CD4-positive, alpha-beta memory T cell (primary cell): ENCODE measurements at regions not wholly inside any gene's neighbourhood (a gene's known extent, or its start where the extent isn't known, plus 50 kb on each side); places are given as distances from the start of the nearest gene placed in this dataset.

Source experiments
- CTCF ChIA-PET: fragments of 350-600 bp; sonication (Branson Sonifier 250); formaldehyde crosslinking; loops from one replicate; lab custom pipeline; 2021; ENCODE audit warnings: inconsistent platforms; ENCODE audit not compliant: partially characterized antibody; lab: Charles Lee
- POLR2A ChIA-PET: fragments of 350-600 bp; sonication (Branson Sonifier 250); formaldehyde crosslinking; loops from one replicate; lab custom pipeline; 2021; ENCODE audit not compliant: partially characterized antibody; lab: Charles Lee
- DNase-seq, 5 donors: peaks; one replicate each; pipeline versions ENCODE4 v3.0.0 to v3.0.0-alpha.2; 2020 to 2022; ENCODE audit warnings: mixed read lengths in 1 of 5
- H3K27ac ChIP-seq: one replicate; pipeline ENCODE4 v1.7.0; 2013; ENCODE audit warnings: low read depth, low read length
- H3K27me3 ChIP-seq: 2 replicates; pipeline ENCODE4 v1.7.0; 2013; ENCODE audit warnings: mild to moderate bottlenecking, low read length, moderate library complexity; ENCODE audit not compliant: insufficient read depth
- H3K36me3 ChIP-seq: 2 replicates; pipeline ENCODE4 v1.7.0; 2013; ENCODE audit warnings: mild to moderate bottlenecking, low read length, moderate library complexity; ENCODE audit not compliant: insufficient read depth
- H3K4me1 ChIP-seq: 2 replicates; pipeline ENCODE4 v1.7.0; 2013; ENCODE audit warnings: mild to moderate bottlenecking, low read length, moderate library complexity; ENCODE audit not compliant: insufficient read depth
- H3K4me3 ChIP-seq, 2 donors: one replicate each; pipeline ENCODE4 v1.7.0; 2013; ENCODE audit warnings: low read length in 2 of 2, mild to moderate bottlenecking in 1 of 2
- H3K9me3 ChIP-seq, 2 donors: one replicate each; pipeline ENCODE4 v1.7.0; 2013; ENCODE audit warnings: low read length in 2 of 2, control low read depth in 1 of 2; ENCODE audit not compliant: control insufficient read depth in 1 of 2
- H3K27ac Mint-ChIP-seq, 7 donors: one replicate each; pipeline ENCODE4 v1.8.0; 2020 to 2021; ENCODE audit warnings: mixed read lengths in 7 of 7, mild to moderate bottlenecking in 6 of 7, inconsistent platforms in 3 of 7, moderate library complexity in 3 of 7
- H3K27me3 Mint-ChIP-seq, 2 donors: one replicate each; pipeline ENCODE4 v1.8.0; 2020 to 2021; ENCODE audit warnings: mixed read lengths in 2 of 2
- H3K36me3 Mint-ChIP-seq, 2 donors: one replicate each; pipeline ENCODE4 v1.8.0; 2020 to 2021; ENCODE audit warnings: mixed read lengths in 2 of 2, inconsistent platforms in 1 of 2, mild to moderate bottlenecking in 1 of 2
- H3K4me1 Mint-ChIP-seq, 4 donors: one replicate each; pipeline ENCODE4 v1.8.0; 2020 to 2021; ENCODE audit warnings: mixed read lengths in 4 of 4, mild to moderate bottlenecking in 1 of 4
- H3K4me3 Mint-ChIP-seq, 8 donors: one replicate each; pipeline ENCODE4 v1.8.0; 2020 to 2021; ENCODE audit warnings: mixed read lengths in 8 of 8, mild to moderate bottlenecking in 7 of 8, moderate library complexity in 6 of 8, inconsistent platforms in 3 of 8
- H3K9me3 Mint-ChIP-seq, 8 donors: one replicate each; pipeline ENCODE4 v1.8.0; 2020 to 2021; ENCODE audit warnings: mixed read lengths in 8 of 8, mild to moderate bottlenecking in 5 of 8, inconsistent platforms in 3 of 8, moderate library complexity in 1 of 8
- intact Hi-C: fragments of 100-400 bp; cut with micrococcal nuclease; formaldehyde crosslinking; loops from one replicate; pipeline ENCODE4 v1.15.1; 2023

- no peaks in the 10 kb centered on the region for H3K27me3 Mint-ChIP-seq
- Histone ChIP-seq H3K4me3 (no peak overlapping the region), H3K4me1 (no peaks in the 10 kb centered on the region), H3K27ac (no peak overlapping the region), H3K36me3 (no peaks in the 10 kb centered on the region), H3K27me3 (no peaks in the 10 kb centered on the region), H3K9me3 (no peaks in the 10 kb centered on the region)
- peaks cover 0 to 3% (median 0%) of the 10 kb centered on the region in 4 donors for H3K4me1 Mint-ChIP-seq
- intact Hi-C loops, result no loop called here
- H3K4me3 Mint-ChIP-seq, result no peak overlapping the region
- POLR2A ChIA-PET, result interaction anchor here (0.6 kb wide), 1 partner anchor 32 kb away, joined by 3 read pairs; no protein-coding TSS in a partner anchor
- peaks cover 0 to 2% (median 0%) of the 10 kb centered on the region in 8 donors for H3K9me3 Mint-ChIP-seq
- no peak overlapping the region for H3K27ac Mint-ChIP-seq
- H3K36me3 Mint-ChIP-seq, result no peaks in the 10 kb centered on the region
- no peak for DNase-seq
- CTCF ChIA-PET, result interaction anchor here (0.6 kb wide), 1 partner anchor 209 kb away, joined by 3 read pairs; no protein-coding TSS in a partner anchor
Observed at GRCh38 chr6:134481966-134482365, 164.1 kb upstream of the SGK1 start.

- H3K9me3 Mint-ChIP-seq, result no peaks in the 10 kb centered on the region
- Histone ChIP-seq H3K4me1 (no peaks in the 10 kb centered on the region), H3K9me3 (no peaks in the 10 kb centered on the region), H3K36me3 (no peaks in the 10 kb centered on the region), H3K27ac (no peak overlapping the region), H3K4me3 (no peak overlapping the region), H3K27me3 (no peaks in the 10 kb centered on the region)
- H3K4me3 Mint-ChIP-seq, result no peak overlapping the region
- H3K27me3 Mint-ChIP-seq, result no peaks in the 10 kb centered on the region
- intact Hi-C loops, result no loop called here
- no peak overlapping the region for H3K27ac Mint-ChIP-seq
- ChIA-PET CTCF (no interaction called here), POLR2A (no interaction called here)
- H3K36me3 Mint-ChIP-seq, result no peaks in the 10 kb centered on the region
- DNase-seq, result no peak
- peaks cover 0 to 3% (median 0%) of the 10 kb centered on the region in 4 donors for H3K4me1 Mint-ChIP-seq
Observed at GRCh38 chr6:134480593-134480992, 162.7 kb upstream of the SGK1 start.

GRCh38 chr6:134478764-134479399 is 161.0 kb upstream of the SGK1 start:
- Mint-ChIP-seq H3K36me3 (no peaks in the 10 kb centered on the region), H3K27ac (no peak overlapping the region), H3K4me3 (no peak overlapping the region), H3K9me3 (no peaks in the 10 kb centered on the region), H3K4me1 (peaks cover 0 to 3% (median 0%) of the 10 kb centered on the region in 4 donors), H3K27me3 (no peaks in the 10 kb centered on the region)
- Histone ChIP-seq H3K9me3 (no peaks in the 10 kb centered on the region), H3K4me3 (no peak overlapping the region), H3K36me3 (no peaks in the 10 kb centered on the region), H3K27me3 (no peaks in the 10 kb centered on the region), H3K4me1 (no peaks in the 10 kb centered on the region), H3K27ac (no peak overlapping the region)
- DNase-seq, result no peak
- POLR2A ChIA-PET, result no interaction called here
- CTCF ChIA-PET, result no interaction called here
- intact Hi-C loops, result no loop called here

GRCh38 chr6:134477991-134478635 is 160.2 kb upstream of the SGK1 start:
- H3K9me3 Mint-ChIP-seq, result no peaks in the 10 kb centered on the region

GRCh38 chr6:134474955-134475354 is 157.0 kb upstream of the SGK1 start:
- Histone ChIP-seq H3K4me3 (no peak overlapping the region), H3K36me3 (no peaks in the 10 kb centered on the region), H3K27ac (no peak overlapping the region), H3K9me3 (no peaks in the 10 kb centered on the region), H3K4me1 (no peaks in the 10 kb centered on the region), H3K27me3 (no peaks in the 10 kb centered on the region)
- DNase-seq, result no peak
- H3K36me3 Mint-ChIP-seq, result no peaks in the 10 kb centered on the region
- CTCF ChIA-PET, result interaction anchor here (1.0 kb wide), 1 partner anchor 12 kb away, joined by 4 read pairs; no protein-coding TSS in a partner anchor
- H3K4me1 Mint-ChIP-seq, result no peaks in the 10 kb centered on the region
- POLR2A ChIA-PET, result interaction anchor here (0.6 kb wide), 1 partner anchor 14 kb away, joined by 3 read pairs; no protein-coding TSS in a partner anchor
- intact Hi-C loops, result no loop called here
- no peak overlapping the region for H3K4me3 Mint-ChIP-seq
- no peak overlapping the region for H3K27ac Mint-ChIP-seq
- peaks cover 0 to 2% (median 0%) of the 10 kb centered on the region in 8 donors for H3K9me3 Mint-ChIP-seq
- no peaks in the 10 kb centered on the region for H3K27me3 Mint-ChIP-seq

More at GRCh38 chr6:134477991-134478635, 160.2 kb upstream of the SGK1 start:
- Mint-ChIP-seq H3K27ac (no peak overlapping the region), H3K4me3 (no peak overlapping the region), H3K36me3 (no peaks in the 10 kb centered on the region), H3K27me3 (no peaks in the 10 kb centered on the region), H3K4me1 (peaks cover 0 to 3% (median 0%) of the 10 kb centered on the region in 4 donors)
- Histone ChIP-seq H3K27ac (no peak overlapping the region), H3K4me1 (no peaks in the 10 kb centered on the region), H3K9me3 (no peaks in the 10 kb centered on the region), H3K36me3 (no peaks in the 10 kb centered on the region), H3K4me3 (no peak overlapping the region), H3K27me3 (no peaks in the 10 kb centered on the region)
- intact Hi-C loops, result no loop called here
- CTCF ChIA-PET, result no interaction called here
- no peak for DNase-seq
- POLR2A ChIA-PET, result no interaction called here

- H3K27ac Mint-ChIP-seq, result no peak overlapping the region
- POLR2A ChIA-PET, result no interaction called here
Observed at GRCh38 chr6:134472661-134473060, 154.7 kb upstream of the SGK1 start.

GRCh38 chr6:134472046-134472445 is 154.1 kb upstream of the SGK1 start:
- H3K4me1 Mint-ChIP-seq, result peaks cover 0 to 2% (median 0%) of the 10 kb centered on the region in 4 donors
- no peaks in the 10 kb centered on the region for H3K27me3 ChIP-seq
- no peak overlapping the region for H3K4me3 ChIP-seq
- no peaks in the 10 kb centered on the region for H3K9me3 ChIP-seq
- CTCF ChIA-PET, result no interaction called here
- no peak overlapping the region for H3K27ac Mint-ChIP-seq
- H3K9me3 Mint-ChIP-seq, result peaks cover 0 to 2% (median 0%) of the 10 kb centered on the region in 8 donors
- H3K27ac ChIP-seq, result no peak overlapping the region
- no peaks in the 10 kb centered on the region for H3K36me3 ChIP-seq
- H3K36me3 Mint-ChIP-seq, result no peaks in the 10 kb centered on the region
- intact Hi-C loops, result no loop called here
- no peak overlapping the region for H3K4me3 Mint-ChIP-seq
- H3K27me3 Mint-ChIP-seq, result no peaks in the 10 kb centered on the region
- DNase-seq, result no peak
- no peaks in the 10 kb centered on the region for H3K4me1 ChIP-seq
- POLR2A ChIA-PET, result no interaction called here

More at GRCh38 chr6:134472661-134473060, 154.7 kb upstream of the SGK1 start:
- peaks cover 0 to 2% (median 0%) of the 10 kb centered on the region in 4 donors for H3K4me1 Mint-ChIP-seq
- Histone ChIP-seq H3K4me3 (no peak overlapping the region), H3K36me3 (no peaks in the 10 kb centered on the region), H3K27ac (no peak overlapping the region), H3K9me3 (no peaks in the 10 kb centered on the region), H3K4me1 (no peaks in the 10 kb centered on the region), H3K27me3 (no peaks in the 10 kb centered on the region)
- CTCF ChIA-PET, result no interaction called here
- peaks cover 0 to 2% (median 0%) of the 10 kb centered on the region in 8 donors for H3K9me3 Mint-ChIP-seq
- no peak for DNase-seq
- H3K4me3 Mint-ChIP-seq, result no peak overlapping the region
- intact Hi-C loops, result no loop called here
- H3K36me3 Mint-ChIP-seq, result no peaks in the 10 kb centered on the region
- no peaks in the 10 kb centered on the region for H3K27me3 Mint-ChIP-seq
